GM12864 (cell line): ENCODE measurements at regions not wholly inside any gene's neighbourhood (a gene's known extent, or its start where the extent isn't known, plus 50 kb on each side); places are given as distances from the start of the nearest gene placed in this dataset.

ENCODE experiments used
- DNase-seq: peaks from one replicate; pipeline ENCODE4 v3.0.0-alpha.2; 2011; ENCODE audit warnings: low read depth
- H3K4me3 ChIP-seq: 2 replicates; pipeline ENCODE4 v1.5.1; 2011; ENCODE audit warnings: mild to moderate bottlenecking, low read depth, low read length, control low read depth
- CTCF ChIP-seq: IDR thresholded peaks from 2 replicates; pipeline ENCODE4 v1.5.1; 2011; ENCODE audit warnings: low read depth, mild to moderate bottlenecking, moderate library complexity, low read length, control low read depth, inconsistent platforms; ENCODE audit errors: missing control alignments

- H3K4me3 ChIP-seq = no peak overlapping the region
- no peak for TF ChIP-seq CTCF
- no peak for DNase-seq
Measured at GRCh38 chr11:134791102-134791501, 379.1 kb upstream of the B3GAT1 start.

- no peak overlapping the region for H3K4me3 ChIP-seq
- no peak for TF ChIP-seq CTCF
- no peak for DNase-seq
Measured at GRCh38 chr11:134789104-134789503, 377.1 kb upstream of the B3GAT1 start.

- no peak for DNase-seq
- TF ChIP-seq CTCF = no peak
- H3K4me3 ChIP-seq = no peak overlapping the region
Measured at GRCh38 chr11:134786636-134787035, 374.6 kb upstream of the B3GAT1 start.

GRCh38 chr11:134785660-134786284, 373.7 kb upstream of the B3GAT1 start:
- DNase-seq = no peak
- no peak for TF ChIP-seq CTCF
- no peak overlapping the region for H3K4me3 ChIP-seq

DNA sequence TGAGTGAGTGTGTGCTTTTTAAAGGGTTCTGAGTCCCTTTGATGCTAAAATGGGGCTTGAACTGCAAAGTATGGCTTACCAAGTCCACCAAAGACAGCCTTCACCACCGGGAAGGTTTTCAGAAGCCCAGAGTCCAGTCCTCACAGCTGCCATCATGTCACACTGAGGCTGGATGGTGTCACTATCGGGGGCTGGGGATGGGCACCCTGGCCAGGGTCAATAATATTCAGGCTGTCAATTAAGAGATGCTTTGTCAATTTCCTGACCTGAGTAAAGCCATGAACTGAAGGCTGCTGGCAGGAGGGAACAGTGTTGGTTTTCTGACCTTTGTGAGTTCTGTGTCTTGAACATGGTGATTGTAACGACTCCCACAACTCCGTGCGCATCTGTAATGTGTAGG, 373.0 kb upstream of the B3GAT1 start:
- DNase-seq = no peak
- TF ChIP-seq CTCF = no peak
- no peak overlapping the region for H3K4me3 ChIP-seq

DNA sequence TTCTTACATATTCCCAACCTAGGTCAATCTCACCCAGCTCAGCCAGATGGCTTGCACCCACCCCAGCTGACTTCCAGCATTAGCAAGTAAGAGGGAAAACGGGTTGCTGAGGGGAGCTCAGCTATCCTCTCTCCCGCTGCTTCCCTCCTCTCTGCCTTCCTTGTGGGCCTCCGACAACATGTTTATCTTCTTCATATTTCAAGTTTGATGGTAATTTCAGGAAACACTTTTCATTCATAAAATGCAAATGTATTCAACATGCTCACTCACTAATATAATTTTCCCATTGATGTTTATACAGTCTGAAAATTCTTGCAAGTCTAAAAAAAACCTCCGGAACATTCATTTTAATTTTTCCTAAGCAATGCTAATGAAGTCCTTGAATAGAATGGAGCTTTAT, 372.5 kb upstream of the B3GAT1 start:
- DNase-seq = no peak
- H3K4me3 ChIP-seq = no peak overlapping the region
- no peak for TF ChIP-seq CTCF

DNA sequence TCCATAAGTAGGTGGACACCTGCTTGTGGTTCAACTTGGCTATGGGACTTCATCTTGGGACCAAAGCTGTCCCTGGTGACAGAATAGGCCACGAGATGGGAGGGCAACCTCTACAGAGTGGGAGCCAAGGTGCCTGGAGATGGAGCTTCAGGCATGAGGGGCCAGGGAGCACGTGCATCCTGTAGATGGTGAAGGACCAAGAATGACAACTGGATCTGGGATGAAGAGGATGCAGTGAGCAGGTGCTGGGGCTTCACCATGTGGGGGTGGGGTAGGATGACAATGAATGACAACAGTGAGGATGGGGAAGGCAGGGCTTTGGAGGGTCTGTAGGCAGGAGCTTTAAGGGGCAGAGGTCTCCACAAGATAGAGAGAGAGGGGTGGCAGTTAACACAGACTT, 372.0 kb upstream of the B3GAT1 start:
- H3K4me3 ChIP-seq = no peak overlapping the region
- no peak for DNase-seq
- no peak for TF ChIP-seq CTCF
